IPS-NIHi11 (cell line): ENCODE measurements at regions not wholly inside any gene's neighbourhood (a gene's known extent, or its start where the extent isn't known, plus 50 kb on each side); places are given as distances from the start of the nearest gene placed in this dataset.
A peak's percentile ranks its signal among the peaks of the same experiment; 100 is the strongest.

Source experiments
- DNase-seq: peaks from one replicate; pipeline ENCODE4 v3.0.0; 2012; ENCODE audit warnings: mixed read lengths, low spot score

- no peak for DNase-seq
Measured at GRCh38 chr2:164439885-164440284, 181.4 kb downstream of the GRB14 start.

DNA sequence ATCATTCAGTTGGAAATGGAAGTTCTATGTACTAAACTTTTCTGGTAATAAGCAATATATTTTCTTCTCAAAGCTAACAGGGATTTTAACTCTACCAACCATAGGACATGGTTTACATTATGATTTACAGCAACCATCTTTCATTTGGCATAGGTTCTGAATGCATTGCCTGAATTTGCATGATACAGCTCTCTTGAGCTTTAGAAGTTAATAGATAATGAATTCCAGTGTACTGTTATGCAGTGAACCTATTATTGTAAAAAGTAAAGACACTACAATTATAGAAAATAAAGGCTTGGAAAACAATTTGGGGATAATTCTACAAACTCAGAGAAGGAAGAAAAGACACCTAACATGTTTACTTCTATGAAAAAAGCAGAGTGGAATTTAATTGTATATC, 182.0 kb downstream of the GRB14 start:
- DNase-seq = no peak

- DNase-seq = no peak
Measured at GRCh38 chr2:164438490-164439205, 182.6 kb downstream of the GRB14 start.

- no peak for DNase-seq
Measured at GRCh38 chr2:164436131-164436530, 185.2 kb downstream of the GRB14 start.

DNA sequence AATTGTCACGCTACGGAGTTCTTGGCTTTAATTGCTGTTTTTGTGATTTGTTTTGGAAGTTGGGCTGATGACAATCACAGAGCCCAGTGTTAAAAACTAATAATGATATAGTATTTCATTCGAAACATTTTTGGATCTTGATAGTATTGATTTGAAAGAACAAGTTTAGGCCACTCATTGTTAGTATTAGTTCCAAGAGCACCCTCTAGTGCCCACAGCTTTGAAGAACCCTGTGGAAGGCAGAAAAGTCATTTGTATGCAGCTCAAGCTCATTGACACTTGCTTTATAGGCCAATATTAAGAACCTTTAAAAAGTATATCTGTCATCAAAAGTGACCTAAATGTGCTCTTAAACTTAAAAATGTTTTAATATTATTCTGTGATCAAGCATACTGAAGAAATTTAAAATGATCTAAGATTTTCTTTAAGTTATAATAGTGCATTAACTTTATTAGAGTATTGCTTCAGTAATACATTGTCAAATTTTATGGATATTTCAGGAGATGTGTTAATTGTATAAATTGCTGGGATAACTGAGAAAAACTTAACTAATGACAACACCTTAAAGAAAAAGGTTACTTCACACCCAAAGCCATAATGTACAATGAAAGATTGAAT, 191.0 kb downstream of the GRB14 start:
- DNase-seq = peak; percentile 31

GRCh38 chr2:164429354-164429753, 191.9 kb downstream of the GRB14 start:
- DNase-seq = no peak

- no peak for DNase-seq
Measured at GRCh38 chr2:164427111-164427510, 194.2 kb downstream of the GRB14 start.

DNA sequence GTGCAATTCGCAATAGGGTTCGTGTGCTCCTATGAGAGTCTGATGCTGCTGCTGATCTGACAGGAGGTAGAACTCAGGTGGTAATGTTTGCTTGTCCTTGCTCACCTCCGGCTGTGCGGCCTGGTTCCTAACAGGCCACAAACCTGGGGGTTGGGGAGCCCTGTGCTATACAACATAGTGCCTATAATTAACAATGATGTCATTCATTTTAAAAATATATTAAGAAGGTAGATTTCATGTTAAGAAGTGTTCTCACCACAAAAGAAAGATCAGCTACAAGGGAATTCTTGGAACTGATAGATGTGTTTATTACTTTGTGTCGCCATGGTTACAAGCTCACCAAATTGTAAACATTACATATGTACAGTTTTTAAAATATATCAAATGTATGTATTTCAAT, 200.5 kb downstream of the GRB14 start:
- DNase-seq = no peak

GRCh38 chr2:164412831-164413230, 208.5 kb downstream of the GRB14 start:
- DNase-seq = no peak

- DNase-seq = no peak
Measured at GRCh38 chr2:164389411-164389810, 231.9 kb downstream of the GRB14 start.

DNA sequence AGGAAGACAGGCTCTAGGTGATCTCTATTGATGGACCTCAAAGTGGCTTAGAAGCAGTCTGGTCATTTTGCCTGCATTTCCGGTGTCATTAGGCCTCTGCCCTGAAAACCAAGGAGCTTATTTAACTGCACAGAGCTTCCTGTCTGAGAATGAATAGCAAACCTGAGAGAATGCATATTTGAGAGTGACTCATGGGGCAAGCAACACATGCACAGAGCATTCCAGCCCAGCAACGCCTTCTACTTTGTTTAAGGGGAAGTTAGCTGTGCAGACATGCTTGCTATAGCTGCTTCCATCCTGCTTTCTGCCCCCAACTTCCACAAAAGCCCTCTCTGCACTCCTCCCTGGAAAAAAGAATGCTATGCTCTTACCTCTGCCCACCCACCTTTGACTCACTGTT, 232.8 kb downstream of the GRB14 start:
- peak; percentile 38 for DNase-seq

DNA sequence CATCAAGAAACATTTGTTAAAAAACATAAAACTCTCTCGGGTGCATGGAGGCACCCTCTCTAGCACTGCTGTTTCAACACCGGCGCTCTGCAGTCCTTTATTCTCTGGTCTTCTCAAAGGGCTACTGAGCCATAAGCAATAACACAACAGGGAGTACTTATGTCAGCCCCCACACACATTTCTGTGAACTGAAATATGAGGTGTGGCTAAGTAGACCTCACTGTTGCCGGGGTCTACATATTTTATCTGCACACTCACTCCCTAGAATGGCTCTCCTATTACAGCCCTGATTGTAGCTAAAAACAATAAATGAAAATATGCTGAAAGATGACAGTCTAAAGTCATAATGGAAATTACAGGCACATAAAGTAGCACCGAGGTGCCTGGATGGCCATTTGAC, 235.1 kb downstream of the GRB14 start:
- no peak for DNase-seq

GRCh38 chr2:164384434-164384833, 236.8 kb downstream of the GRB14 start:
- DNase-seq = no peak

DNA sequence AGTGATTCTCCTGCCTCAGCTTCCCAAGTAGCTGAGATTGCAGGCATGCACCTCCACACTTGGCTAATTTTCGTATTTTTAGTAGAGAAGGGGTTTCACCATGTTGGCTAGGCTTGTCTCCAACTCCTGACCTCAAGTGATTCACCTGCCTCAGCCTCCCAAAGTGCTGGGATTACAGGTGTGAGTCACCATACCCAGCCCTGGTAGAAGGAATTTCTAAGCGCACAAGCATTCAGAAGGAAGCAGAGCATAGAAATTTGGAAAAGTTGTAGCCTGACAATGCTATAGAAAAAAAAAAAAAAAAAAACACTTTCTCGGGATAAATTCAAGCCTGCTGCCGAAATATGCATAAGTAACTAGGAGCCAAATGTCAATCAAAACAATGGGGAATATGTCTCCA, 249.4 kb downstream of the GRB14 start:
- DNase-seq = no peak

- no peak for DNase-seq
Measured at GRCh38 chr2:164369366-164369765, 251.9 kb downstream of the GRB14 start.

GRCh38 chr2:164368896-164369295, 252.4 kb downstream of the GRB14 start:
- DNase-seq = no peak

GRCh38 chr2:164363646-164364045, 257.6 kb downstream of the GRB14 start:
- DNase-seq = no peak

DNA sequence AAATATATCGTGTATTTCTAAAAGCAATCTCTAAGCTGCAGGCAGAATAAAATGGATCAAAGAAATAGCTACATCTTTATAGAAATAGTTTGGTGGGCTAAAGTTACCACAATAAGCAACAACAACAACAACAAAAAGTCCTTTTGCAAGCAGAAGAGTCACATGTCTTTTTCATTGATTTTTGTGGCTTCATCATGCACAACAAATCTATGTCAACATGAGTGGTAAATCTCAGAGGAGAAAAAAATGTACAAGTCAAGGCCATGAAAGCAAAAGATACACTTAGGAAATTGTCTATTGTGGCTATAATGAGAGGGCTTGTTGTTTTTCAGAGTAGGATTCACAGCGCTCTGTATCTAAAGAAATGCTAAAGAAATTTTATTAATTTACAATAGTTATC, 269.7 kb downstream of the GRB14 start:
- DNase-seq = no peak

DNA sequence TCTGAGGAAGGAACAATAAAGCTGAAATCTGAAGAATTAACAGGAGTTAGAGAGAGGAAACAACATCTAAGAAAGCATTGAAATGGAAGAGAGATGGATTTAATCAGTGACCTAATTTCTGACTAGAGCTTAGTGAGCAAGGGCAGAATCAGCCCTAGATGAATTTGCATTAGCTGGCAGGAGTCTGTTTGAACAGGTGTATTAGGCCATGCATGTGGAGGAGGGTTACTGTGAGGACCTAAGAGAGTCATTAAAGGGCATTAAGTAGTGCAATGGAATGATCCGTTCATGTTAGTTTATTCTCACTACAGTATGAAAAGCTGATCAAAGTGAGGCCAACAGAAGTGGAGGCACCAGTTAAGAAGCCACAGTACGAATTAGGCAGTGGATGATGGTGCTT, 285.3 kb downstream of the GRB14 start:
- no peak for DNase-seq

DNA sequence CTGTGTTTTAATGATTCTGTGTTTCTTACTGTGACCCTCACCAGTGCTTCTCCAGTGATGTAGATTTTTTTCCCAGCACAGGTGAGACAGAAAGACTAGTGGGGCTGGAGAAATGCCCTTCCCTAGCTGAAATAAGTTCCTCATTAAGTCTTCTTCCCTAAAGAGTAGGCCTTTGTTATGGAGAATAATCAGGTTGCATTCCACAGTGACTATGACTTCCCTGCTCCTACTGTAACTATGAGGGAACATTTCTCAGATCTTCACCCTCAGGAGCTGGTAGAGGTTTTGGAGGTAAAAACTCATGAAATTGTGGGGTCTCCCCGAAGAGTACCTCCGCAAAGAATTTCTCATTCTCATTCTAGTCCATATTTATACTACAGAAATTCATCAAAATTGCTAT, 286.2 kb downstream of the GRB14 start:
- peak; percentile 8 for DNase-seq

GRCh38 chr2:164328310-164328709, 293.0 kb downstream of the GRB14 start:
- no peak for DNase-seq

GRCh38 chr2:164323978-164324377, 297.3 kb downstream of the GRB14 start:
- no peak for DNase-seq

DNA sequence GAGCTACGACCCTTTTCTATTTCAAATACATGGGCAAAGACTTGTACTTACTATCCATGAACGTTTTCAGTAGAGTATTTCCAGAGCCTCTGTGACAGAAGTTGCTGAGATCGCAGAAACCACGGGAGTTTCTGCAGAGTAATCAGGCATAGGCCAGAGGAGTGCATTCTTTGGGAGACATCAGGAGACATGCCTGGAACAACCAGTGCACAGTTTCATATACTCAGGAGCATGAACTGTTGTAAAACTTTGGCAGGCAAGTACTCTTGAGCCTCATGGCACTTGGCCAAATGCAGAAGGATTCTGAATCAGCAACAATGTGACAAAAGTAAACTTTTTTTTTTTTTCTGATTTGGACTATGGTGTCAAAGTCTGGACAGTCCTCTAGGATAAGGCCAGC, 307.1 kb downstream of the GRB14 start:
- DNase-seq = no peak

- no peak for DNase-seq
Measured at GRCh38 chr2:164306872-164307271, 314.4 kb downstream of the GRB14 start.
